NCI-H526 treated with DMSO at 0.1 percent for 48 hours (cell line): ENCODE measurements at regions not wholly inside any gene's neighbourhood (a gene's known extent, or its start where the extent isn't known, plus 50 kb on each side); places are given as distances from the start of the nearest gene placed in this dataset.
"Not testable (repeated sequence)": the region's sequence is repeated elsewhere in the genome, so short reads cannot be mapped to it uniquely, and the experiment has no call there.

Experiments used
- DNase-seq: peaks from one replicate; lab custom pipeline; 2025; lab: John Stamatoyannopoulos, UW

DNA sequence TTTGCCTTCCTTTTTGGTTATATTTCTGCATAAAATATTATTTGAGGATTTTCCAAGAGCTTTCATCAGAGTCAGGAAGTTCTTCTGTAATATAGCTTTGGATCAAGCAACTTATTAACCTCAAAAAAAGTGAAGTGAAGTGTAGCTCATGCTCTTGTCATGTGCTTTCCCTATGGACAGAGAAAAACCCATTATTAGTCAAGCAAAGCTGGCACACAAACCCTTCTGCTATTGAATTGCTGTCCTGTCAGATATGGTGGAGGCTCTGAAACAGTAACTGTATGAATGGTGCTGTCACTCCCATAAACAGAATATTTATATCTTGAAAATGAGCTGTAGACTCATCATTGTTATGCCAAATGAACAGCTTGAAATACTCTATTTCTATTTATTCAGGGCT, 1533.3 kb downstream of the RPIA start:
- DNase-seq = not testable (repeated sequence)

DNA sequence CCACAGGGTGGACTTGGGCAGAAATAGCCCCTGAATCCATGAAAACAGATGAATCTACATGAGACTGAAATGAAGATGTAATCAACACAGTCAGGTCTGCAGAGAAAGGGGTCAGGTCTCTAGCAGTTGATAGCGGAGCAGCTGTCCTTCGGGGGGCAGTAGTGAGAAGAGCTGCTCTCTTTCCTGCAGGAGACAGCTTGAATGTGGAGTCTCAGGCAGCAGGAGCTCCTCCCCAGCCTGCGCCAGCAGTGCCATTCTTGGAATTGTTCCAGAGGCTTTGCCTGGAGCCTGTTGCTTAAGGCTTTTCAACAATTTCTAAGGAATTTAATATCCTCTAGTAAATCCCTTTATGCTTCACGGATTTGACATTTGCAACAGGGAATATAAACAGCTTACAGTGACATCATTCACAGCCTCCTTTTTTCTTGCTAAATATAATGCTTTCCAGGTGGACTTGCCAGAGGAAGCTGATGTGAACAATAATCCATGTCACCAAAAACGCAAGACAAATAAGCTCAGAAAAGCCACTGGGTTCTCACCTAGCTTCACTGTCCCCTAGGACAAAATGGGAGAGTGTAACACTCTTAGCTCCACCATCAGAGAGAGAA, 1535.1 kb downstream of the RPIA start:
- not testable (repeated sequence) for DNase-seq

DNA sequence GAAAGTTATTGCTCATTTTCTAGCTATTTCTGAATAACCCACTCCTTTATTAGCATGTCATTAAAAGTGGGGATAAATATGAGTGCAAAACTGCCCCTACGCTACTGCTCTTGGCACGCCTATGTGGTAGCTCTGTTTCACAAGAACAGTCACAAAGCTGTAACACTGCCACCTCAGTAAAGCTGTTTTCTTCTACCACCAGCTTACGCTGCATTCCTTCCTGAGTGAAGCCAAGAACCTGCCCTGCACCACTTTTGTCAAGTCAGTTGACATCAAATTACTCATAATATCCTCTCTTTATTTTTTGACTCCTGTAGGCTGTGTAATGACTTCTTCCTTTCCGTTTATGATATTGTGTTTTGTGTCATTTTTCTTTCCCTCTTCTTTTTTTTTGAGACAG, 1539.7 kb downstream of the RPIA start:
- DNase-seq = not testable (repeated sequence)

DNA sequence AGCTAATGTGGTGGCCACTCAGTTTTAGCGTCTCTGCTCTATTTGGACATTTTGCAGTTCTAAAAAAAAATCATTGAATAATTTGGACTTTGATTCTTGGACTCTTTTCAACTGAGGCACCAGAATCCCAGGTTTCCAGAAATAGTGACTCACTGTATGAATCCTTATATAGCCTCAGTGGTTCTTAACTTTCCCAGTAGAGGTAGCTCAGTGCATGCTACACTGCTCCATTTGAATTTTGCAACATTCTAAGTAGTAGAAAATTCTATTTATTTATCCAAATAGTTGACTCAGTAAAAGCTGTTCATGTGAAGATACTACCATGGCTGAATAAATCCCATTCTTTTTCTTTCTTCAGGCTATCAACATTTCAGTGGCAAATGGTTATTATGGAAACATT, 1544.0 kb downstream of the RPIA start:
- not testable (repeated sequence) for DNase-seq

DNA sequence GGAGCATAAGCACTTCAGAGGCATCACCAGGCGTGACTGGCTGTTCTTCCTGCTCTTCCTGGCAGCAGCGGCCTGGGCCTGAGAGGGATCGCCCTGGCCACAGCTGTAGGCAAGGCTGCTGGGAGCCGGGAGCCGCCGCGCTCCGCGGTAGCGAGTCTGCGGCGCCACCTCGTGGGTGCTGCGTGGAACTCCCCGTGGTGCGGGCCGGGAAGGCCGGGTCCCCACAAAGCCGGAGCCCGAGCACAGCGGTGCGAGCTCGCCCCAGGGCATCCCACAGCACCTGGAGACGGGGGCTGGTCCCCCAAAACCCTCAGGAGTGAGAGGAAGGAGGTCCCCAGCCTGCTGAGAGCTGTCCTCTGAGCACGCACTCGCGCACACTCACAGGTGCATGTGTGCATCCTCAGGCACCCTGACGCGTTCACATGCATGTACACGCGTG, 1546.5 kb downstream of the RPIA start:
- peak; percentile 0 for DNase-seq

DNA sequence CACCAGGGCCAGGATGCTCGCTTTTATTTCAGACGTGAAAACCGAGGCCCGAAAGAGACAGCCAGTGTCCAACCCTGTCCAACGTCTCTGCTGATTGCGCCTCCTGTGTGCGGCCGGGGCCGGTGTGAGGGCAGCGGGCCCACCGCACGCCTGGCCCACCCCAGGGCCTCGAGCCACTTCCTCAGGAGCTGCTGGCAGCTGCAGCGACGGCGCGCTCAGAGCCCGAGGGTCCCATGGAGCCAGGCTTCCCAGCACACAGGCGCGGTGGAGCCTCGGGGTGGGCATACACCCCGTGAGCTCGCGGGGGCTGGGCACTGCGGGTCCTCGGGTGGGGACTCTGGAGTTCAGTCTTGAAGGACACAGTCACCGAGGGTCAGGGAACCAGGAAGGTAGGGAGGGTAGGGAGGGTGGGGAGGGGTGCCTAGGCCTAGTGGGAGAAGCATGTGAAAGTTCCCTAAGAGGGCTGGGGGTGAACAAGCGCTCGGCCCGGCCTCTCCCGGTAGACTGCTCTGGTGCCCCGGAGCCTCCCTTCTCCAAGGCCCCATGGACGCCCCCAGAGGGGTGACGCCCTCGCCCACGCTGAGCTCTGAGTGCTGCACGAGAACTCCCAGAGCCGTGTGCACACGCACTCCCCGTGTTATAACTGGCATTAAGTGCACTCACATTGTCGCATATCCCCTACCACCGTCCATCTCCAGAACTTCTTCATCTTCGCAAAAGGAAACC, 1547.2 kb downstream of the RPIA start:
- not testable (repeated sequence) for DNase-seq

DNA sequence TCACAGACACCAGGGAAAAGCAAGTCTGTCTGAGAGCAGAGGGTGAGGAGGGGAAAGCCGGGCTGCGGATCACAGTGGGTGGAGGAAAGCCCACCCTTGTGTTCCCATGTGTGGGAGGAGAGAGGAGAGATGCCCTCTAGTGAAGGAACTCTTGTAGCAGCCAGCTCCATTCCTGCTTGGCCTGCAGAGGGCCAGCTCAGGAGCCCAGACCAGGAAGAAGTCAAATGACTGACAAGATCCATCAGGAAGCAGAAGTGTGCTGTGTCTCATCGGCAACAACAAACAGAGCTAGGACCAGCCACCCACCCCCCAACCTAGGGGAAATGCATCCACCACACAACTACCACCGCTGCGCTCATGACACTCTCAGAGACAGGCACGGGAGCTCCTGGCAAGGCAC, 1548.3 kb downstream of the RPIA start:
- DNase-seq = not testable (repeated sequence)

DNA sequence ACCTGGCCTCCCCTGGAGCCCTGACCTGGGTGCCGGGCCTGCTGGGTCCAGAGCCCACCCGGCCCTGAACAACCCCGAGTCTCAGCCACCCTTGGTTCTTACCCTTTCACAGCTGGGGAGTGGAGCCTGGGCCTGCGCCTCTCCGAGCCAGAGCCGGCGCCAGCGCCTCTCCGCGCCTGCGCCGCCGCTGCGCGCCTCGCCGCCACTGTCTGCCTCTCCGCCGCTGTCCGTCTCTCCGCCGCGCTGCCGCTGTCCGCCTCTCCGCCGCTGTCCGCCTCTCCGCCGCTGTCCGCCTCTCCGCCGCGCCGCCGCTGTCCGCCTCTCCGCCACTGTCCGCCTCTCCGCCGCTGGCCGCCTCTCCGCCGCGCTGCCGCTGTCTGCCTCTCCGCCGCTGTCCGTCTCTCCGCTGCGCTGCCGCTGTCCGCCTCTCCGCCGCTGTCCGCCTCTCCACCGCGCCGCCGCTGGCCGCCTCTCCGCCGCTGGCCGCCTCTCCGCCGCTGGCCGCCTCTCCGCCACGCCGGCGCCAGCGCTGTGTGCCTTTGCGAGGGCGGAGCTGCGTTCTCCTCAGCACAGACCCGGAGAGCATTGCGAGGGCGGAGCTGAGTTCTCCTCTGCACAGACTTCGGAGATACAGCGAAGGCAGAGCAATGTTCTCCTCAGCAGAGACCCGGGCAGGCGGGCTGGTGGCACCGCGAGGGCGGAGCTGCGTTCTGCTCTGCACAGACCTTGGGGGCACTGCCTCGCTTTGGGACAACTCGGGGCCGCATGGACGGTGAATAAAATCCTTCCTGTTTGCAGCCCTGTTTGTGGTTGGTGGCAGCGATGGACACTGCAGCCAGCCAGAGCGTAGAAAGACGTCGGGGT, 1553.7 kb downstream of the RPIA start:
- not testable (repeated sequence) for DNase-seq

DNA sequence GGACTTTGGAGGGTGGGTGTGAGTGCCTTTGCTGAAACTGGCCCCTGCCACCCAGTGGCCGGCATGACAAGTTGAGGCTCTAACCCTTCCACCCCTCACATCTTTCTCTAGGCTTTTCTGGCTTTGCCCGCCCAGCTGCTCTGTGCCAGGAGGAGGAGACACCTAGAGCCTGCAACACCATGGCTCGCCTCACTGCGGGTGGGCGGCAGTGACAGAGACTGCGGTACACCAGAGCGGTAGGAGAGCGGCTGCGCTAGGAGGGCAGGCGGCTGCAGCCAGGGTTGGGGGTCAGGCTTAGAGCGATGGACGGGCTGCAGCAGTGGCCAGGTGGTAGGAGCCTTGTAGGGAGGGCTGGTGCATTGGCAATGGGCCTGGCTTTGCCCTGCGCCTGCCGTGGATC, 1556.9 kb downstream of the RPIA start:
- not testable (repeated sequence) for DNase-seq

DNA sequence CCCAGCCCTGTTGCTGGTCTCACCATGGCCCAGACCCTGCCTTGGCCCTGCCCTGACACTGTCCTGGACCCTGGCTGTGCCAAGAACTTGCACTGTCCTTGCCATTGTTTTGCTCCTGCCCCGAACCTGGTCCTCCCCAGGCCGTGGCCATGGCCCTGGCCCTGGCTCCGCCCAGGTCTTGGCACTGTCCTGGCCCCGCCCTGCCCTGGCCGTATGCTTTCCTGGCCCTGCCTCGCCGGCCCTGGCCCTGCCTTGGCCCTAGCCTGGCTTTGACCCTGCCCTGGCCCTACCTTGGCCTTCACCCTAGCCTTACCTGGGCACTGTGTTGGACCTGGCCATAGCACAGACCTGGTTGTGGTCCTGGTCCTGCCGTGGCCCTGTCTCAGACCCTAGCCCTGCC, 1558.9 kb downstream of the RPIA start:
- not testable (repeated sequence) for DNase-seq

DNA sequence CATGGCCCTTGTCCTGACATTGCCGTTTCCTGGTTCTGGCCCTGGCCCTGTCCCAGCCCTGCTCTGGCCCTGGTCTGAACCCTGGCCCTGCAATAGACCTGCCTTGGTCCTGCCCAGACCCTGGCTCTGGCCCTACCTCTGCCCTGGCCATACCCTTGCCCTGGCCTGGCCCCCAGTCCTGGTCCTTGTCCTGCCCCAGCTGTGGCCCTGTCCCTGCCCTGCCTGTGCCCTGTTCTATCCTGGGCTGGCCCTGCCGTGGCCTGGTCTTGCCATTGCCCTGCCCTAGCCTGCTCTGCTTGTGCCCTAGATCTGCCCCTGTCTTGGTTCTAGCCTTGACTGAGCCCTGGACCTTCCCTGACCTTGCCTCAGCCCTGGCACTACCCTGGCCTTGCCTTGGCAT, 1560.1 kb downstream of the RPIA start:
- not testable (repeated sequence) for DNase-seq

DNA sequence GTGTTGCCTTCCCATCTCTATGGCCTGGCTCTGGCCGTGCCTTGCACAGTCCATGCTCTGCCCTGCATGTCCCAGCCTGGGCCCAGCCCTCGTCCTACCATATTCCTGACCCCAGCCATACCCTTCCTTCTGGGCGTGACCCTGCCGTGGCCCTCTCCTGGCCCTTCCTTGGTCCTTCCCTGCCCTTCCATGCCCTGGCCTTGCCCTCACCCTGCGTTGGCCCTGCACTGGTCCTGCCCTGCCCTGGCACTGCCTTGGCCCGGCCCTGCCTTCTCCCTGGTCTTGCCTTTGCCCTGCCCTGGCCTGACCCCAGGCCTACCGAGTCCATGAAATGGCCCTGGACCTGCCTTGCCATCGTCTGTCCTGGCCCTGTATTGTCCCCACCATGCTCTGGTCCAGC, 1561.8 kb downstream of the RPIA start:
- DNase-seq = not testable (repeated sequence)

DNA sequence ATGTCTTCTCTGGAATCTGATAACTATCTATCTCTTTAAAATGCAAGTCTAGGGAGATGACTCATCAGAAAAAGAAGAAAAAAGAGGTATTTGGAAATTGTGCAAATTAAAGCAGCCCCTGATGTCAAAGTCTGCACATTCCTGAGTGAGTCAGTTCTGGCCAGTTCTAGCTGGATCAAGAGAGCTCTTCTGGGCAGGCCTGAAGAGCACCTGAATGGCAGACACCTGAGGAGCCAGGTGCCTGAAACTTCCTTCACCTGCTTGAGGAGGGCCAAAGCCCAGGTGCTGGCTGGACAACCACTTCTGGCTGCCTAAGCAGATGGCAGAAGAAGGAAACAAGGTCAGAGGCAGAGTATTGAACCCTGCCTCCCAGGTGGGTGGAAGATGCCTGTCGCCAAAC, 1575.4 kb downstream of the RPIA start:
- not testable (repeated sequence) for DNase-seq

DNA sequence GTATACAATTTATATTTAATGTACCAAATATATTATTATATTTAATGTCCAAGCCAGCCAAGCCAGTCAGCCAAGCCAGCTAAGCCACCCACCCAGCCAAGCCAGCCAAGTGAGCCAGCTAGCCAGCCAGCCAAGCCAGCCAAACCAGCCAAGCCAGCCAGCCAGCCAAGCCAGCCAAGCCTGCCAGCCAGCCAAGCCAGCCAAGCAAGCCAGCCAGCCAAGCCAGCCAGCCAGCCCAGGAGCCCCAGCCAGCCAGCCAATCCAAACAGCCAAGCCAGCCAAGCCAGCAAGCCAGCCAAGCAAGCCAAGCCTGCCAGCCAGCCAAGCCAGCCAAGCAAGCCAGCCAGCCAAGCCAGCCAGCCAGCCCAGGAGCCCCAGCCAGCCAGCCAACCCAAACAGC, 1596.3 kb downstream of the RPIA start:
- not testable (repeated sequence) for DNase-seq

DNA sequence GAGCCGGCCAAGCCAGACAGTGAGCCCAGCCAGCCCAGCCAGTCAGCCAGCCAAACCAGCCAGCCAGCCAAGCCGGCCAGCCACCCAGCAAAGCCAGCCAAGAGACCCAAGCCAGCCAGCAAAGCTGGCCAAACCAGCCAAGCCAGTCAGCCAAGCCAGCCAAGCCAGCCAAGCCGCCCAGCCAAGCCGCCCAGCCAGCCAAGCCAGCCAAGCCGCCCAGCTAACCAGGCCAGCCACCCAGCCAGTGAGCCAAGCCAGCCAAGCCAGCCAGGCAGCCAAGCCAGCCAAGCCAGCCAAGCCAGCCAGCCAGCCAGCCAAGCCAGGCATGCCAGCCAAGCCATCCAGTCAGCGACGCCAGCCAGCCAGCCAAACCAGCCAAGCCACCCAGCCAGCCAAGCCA, 1596.9 kb downstream of the RPIA start:
- DNase-seq = not testable (repeated sequence)

DNA sequence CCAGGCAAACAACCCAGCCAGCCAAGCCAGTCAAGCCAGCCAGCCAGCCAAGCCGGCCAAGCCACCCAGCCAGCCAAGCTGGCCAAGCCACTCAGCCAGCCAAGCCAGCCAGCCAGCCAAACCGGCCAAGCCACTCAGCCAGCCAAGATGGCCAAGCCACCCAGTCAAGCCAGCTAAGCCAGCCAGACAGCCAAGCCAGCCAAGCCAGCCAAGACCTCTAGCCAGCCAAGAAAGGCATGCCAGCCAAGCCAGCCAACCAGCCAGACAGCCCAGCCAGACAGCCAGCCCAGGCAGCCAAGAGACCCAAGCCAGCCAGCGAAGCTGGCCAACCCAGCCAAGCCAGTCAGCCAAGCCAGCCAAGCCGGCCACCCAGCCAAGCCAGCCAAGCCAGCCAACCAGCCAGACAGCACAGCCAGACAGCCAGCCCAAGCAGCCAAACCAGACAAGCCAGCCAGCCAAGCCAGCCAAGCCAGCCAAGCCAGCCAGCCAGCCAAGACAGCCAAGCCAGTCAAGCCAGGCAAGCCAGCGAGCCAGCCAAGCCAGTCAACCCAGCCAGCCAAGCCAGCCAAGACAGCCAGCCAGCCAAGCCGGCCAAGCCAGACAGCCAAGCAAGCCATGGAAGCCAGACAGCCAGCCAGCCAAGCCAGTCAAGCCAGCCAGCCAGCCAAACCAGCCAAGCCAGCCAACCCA, 1598.0 kb downstream of the RPIA start:
- DNase-seq = not testable (repeated sequence)

DNA sequence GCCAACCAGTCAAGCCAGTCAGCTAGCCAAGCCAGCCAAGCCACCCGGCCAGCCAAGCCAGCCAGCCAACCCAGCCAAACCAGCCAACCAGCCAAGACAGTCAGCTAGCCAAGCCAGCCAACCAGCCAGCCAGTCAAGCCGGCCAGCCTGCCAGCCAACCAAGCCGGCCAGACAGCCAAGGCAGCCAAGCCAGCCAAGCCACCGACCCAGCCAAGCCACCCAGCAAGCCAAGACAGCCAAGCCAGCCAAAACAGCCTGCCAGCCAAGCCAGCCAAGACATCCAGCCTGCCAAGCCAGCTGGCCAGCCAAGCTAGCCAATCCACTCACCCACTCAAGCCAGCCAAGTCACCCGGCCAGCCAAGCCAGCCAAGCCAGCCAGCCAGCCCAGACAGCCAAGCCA, 1599.2 kb downstream of the RPIA start:
- DNase-seq = not testable (repeated sequence)

DNA sequence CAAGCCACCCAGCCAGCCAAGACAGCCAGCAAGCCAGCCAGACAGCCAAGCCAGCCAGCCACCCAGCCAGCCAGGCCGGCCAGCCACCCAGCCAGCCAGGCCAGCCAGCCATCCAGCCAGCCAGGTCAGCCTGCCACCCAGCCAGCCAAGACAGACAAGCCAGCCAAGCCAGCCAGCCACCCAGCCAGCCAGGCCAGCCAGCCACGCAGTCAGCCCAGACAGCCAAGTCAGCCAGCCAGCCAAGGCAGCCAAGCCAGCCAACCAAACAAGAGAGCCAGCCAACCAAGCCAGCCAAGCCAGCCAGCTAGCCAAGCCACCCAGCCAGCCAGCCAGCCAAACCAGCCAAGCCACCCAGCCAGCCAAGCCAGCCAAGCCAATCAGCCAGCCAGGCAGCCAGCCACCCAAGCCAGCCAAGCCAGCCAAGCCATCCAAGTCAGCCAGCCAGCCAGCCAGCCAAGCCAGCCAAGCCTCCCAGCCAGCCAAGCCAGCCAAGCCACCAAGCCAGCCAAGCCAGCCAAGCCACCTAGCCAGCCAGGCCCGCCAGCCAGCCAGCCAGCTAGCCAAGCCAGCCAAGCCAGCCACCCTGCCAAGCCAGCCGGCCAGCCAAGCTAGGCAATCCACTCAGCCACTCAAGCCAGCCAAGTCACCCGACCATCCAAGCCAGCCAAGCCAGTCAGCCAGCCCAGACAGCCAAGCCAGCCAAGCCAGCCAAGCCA, 1599.9 kb downstream of the RPIA start:
- DNase-seq = not testable (repeated sequence)

DNA sequence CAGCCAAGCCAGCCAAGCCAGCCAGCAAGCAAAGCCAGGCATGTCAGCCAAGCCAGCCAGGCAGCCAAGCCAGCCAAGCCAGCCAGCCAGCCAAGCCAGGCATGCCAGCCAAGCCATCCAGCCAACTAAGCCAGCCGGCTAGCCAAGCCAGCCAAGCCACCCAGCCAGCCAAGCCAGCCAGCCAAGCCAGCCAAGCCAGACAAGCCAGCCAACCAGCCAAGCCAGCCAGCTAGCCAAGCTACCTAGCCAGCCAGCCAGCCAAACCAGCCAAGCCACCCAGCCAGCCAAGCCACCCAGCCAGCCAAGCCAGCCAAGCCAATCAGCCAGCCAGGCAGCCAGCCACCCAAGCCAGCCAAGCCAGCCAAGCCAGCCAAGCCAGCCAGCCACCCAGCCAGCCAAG, 1600.5 kb downstream of the RPIA start:
- not testable (repeated sequence) for DNase-seq

DNA sequence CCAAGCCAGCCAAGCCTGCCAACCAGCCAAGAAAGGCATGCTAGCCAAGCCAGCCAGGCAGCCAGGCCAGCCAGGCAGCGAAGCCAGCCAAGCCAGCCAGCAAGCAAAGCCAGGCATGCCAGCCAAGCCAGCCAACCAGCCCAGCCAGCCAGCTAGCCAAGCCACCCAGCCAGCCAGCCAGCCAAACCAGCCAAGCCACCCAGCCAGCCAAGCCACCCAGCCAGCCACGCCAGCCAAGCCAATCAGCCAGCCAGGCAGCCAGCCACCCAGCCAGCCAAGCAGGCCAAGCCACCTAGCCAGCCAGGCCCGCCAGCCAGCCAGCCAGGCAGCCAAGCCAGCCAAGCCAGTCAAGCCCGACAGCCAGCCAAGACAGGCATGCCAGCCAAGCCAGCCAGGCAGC, 1601.0 kb downstream of the RPIA start:
- not testable (repeated sequence) for DNase-seq

DNA sequence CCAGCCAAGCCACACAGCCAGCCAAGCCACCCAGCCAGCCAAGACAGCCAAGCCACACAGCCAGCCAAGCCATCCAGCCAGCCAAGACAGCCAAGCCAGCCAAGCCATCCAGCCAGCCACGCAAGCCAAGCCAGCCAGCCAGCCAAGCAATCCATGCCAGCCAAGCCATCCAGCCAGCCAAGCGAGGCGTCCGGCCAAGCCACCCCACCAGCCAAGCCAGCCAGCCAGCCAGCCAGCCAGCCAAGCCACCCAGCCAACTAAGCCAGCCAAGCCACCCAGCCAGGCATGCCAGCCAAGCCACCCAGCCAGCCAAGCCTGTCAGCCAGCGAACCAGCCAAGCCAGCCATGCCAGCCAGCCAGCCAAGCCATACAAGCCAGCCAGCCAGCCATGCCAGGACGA, 1601.8 kb downstream of the RPIA start:
- DNase-seq = not testable (repeated sequence)
